GM18951 (cell line): ENCODE measurements at regions not wholly inside any gene's neighbourhood (a gene's known extent, or its start where the extent isn't known, plus 50 kb on each side); places are given as distances from the start of the nearest gene placed in this dataset.

ENCODE experiments used
- POLR2A ChIP-seq: IDR thresholded peaks from 4 replicates; pipeline ENCODE4 v1.6.1; 2011; ENCODE audit warnings: mild to moderate bottlenecking; ENCODE audit not compliant: insufficient read length, insufficient read depth; ENCODE audit errors: extremely low read depth
- in situ Hi-C: fragments of 300-500 bp; cut with MboI; formaldehyde crosslinking; loops from one replicate; pipeline ENCODE4 v1.12.0; 2022; ENCODE audit warnings: low sequenced_read_pairs, mixed read lengths, inconsistent platforms; ENCODE audit not compliant: unreplicated experiment

DNA sequence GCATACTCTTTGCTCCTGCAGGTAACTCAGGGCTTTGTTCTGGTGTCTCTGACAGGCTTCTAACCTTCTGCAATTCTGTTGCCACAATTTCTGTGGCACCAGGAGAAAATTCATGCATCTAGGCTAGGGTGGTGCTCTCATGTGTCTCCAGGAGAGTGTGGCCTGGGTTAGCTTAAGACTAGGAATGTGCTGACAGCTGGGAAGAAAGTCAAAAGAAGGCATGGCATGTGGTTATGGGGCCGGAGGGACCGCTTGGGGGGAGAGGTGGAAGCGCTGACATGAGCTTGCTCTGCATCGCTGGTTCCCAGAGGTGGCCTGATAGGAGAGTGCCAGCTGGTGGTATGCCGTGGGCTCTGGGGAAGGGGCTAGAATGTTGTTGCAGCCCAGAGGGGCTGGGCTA lies 173.3 kb upstream of the TNP1 start:
- in situ Hi-C loops: no loop called here

DNA sequence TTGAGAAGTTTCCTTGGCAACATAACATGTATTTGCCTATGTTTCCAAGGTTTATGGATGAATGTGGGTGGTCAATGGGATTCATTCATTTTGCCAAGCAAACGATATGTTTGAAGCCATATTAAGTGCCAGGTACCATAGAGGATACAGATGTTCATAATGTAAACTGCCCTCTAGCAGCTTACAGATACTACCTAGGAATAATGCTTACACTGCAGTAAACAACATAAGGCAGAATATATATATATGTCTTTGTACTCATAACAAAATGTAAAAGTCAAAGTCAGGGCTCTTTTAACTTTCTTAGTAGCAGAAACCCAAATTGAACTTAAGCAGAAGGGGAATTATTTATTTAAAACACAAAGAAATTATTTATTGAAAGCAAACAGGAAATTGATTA lies 171.6 kb upstream of the TNP1 start:
- TF ChIP-seq POLR2A: no peak
- in situ Hi-C loops: no loop called here

More for the DNA sequence above, 173.3 kb upstream of the TNP1 start:
- no peak for TF ChIP-seq POLR2A

GRCh38 chr2:217030081-217030480 lies 170.2 kb upstream of the TNP1 start:
- in situ Hi-C loops: no loop called here
- no peak for TF ChIP-seq POLR2A

DNA sequence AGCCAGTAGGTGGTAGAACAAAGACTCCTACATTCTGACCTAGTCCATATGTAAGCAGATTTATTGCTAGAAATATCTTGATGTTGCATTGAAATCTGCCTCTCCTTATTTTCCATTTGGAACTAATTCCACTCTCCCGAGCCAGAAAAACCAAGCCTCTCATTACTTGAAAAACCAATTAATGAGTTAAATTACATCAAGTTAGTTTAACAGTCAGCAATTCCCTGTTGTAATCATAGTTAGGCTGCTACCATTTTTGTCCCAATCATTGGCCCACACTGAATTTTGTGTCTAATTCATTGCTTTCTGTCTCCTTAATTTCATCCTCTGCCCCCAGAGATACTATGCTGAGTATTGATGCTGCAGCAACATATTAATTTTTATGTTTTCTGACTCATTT lies 168.3 kb upstream of the TNP1 start:
- in situ Hi-C loops: no loop called here
- TF ChIP-seq POLR2A: no peak

DNA sequence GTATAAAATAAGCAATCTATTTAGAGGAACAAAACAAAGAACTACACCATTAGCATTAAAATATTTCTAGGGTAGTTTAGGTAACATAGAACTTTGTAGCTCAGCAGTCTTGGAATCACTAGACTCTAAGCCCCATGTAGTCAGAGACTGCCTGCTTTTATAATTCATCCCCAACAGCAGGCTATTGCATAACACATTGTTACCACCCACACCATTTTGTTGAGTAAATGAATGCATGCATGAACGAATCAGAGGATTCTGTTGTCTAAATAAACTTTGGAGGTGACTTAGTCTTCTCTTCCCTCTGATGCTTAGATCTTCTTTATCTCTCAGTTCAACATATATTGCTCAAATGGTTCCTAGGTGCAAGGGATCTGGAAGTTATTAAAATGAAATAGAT lies 167.6 kb upstream of the TNP1 start:
- in situ Hi-C loops: no loop called here

DNA sequence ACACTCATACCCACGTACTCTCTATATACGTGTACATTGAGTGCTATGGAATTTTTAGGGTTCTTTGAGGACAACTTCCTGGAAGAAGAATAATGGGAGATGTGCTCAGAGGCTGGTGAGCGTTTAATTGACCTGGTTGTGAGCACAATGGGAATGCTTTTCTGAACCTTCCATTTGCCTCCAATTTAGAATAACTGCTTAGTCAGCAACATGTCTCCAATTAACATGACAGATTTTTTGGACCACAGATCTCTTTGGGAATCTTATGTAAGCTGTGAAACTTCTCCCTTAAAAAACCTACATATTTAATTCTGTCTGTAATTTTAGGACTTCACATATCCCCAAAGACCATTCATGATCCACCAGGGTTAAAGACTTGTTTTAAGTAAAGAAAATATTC lies 166.7 kb upstream of the TNP1 start:
- TF ChIP-seq POLR2A: no peak
- in situ Hi-C loops: no loop called here

More for the DNA sequence above, 167.6 kb upstream of the TNP1 start:
- no peak for TF ChIP-seq POLR2A

DNA sequence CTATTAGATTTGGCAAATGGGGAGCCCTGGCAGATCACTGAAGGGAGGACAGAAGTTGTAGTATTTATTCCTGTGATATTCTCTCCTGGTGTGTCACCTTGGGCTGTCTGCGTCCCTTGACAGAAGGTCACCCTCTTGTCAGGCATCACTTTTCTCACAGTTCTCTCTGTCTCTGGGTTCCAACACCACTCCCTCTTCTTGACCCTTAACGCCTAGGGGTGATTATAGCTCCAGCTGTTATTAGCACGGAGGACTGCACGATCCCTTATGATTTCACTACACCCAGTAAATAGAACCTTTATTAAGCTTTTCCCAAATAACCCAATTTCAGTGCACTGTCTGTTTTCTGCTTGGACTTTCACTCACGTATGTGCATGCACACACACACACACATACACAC lies 166.3 kb upstream of the TNP1 start:
- in situ Hi-C loops: no loop called here

DNA sequence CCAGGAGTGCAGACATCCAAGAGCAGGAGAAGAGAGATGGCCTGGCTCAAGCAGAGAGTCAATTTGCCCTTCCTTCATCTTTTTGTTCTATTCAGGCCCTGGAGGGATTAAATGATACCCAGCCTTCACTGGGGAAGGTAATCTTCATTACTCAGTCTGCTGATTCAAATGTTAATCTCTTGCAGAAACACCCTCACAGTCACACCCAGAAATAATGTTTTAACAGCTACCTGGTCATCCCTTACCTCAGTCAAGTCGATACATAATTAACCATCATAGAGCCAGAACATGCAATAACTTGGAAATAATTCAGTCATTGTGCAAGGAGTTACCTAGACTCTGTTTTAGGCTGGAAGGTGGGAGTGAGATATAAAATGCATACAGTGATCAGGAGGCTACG lies 163.7 kb upstream of the TNP1 start:
- no peak for TF ChIP-seq POLR2A
- in situ Hi-C loops: no loop called here

More for the DNA sequence above, 166.3 kb upstream of the TNP1 start:
- TF ChIP-seq POLR2A: no peak

GRCh38 chr2:217017456-217018252 lies 157.8 kb upstream of the TNP1 start:
- no peak for TF ChIP-seq POLR2A
- in situ Hi-C loops: no loop called here

- in situ Hi-C loops: no loop called here
- TF ChIP-seq POLR2A: no peak
Measured at GRCh38 chr2:217016796-217017419, 157.0 kb upstream of the TNP1 start.

- TF ChIP-seq POLR2A: no peak
- in situ Hi-C loops: no loop called here
Measured at GRCh38 chr2:217014328-217015105, 154.7 kb upstream of the TNP1 start.

DNA sequence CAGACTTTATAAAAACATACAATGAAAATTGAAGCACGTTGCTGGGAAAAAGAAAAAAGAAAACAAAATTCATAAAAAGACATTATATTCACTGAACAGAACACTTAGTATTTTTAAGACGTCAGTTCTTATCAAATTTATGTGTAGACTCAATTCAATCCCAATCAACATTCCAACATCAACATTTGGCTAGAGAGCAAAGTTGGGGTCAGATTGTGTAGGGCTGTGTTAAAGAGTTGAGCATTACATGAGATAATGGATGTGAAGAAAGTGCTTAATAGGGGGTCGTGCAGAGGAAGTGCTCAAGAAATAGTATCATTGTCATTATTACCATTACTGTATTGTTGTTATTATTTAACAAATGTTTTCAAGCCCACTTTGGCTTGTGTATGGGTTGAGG lies 154.1 kb upstream of the TNP1 start:
- in situ Hi-C loops: no loop called here
- no peak for TF ChIP-seq POLR2A

DNA sequence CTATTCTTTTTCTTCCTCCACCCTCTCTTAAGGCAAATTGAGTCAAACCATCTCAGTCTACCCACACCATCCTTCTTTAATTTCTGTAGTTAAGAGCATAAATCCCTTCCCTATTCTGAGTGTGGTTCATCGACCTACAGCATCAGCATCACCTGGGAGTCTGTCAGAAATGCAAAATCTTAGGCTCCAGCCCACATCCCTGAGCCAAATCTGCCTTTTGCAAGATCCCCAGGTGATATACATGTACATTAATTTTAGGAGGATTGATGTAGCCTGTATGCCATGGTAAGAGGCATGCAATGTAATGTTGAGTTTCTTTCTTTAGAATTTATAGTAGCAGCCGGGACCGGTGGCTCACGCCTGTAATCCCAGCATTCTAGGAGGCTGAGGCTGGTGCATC lies 151.7 kb upstream of the TNP1 start:
- TF ChIP-seq POLR2A: no peak
- in situ Hi-C loops: no loop called here
